Ishikawa (cell line): ENCODE measurements at regions not wholly inside any gene's neighbourhood (a gene's known extent, or its start where the extent isn't known, plus 50 kb on each side); places are given as distances from the start of the nearest gene placed in this dataset.

Experiments
- CEBPB ChIP-seq: IDR thresholded peaks from 2 replicates; pipeline ENCODE4 v1.6.1; 2012
- CREB1 ChIP-seq: IDR thresholded peaks from 2 replicates; pipeline ENCODE4 v1.6.1; 2012; ENCODE audit warnings: low read depth
- EGR1 ChIP-seq: IDR thresholded peaks from 2 replicates; pipeline ENCODE4 v1.6.1; 2012
- EP300 ChIP-seq: IDR thresholded peaks from 2 replicates; pipeline ENCODE4 v1.6.1; 2012; ENCODE audit warnings: borderline replicate concordance
- NFIC ChIP-seq: IDR thresholded peaks from 2 replicates; pipeline ENCODE4 v1.6.1; 2012
- RAD21 ChIP-seq: IDR thresholded peaks from 2 replicates; pipeline ENCODE4 v1.6.1; 2012; ENCODE audit warnings: low read depth
- TAF1 ChIP-seq: IDR thresholded peaks from 2 replicates; pipeline ENCODE4 v1.6.1; 2012; ENCODE audit warnings: low read depth, mild to moderate bottlenecking
- TCF12 ChIP-seq: IDR thresholded peaks from 2 replicates; pipeline ENCODE4 v1.6.1; 2012; ENCODE audit warnings: low read depth
- TEAD4 ChIP-seq: IDR thresholded peaks from 2 replicates; pipeline ENCODE4 v1.6.1; 2012
- YY1 ChIP-seq: IDR thresholded peaks from 2 replicates; pipeline ENCODE4 v1.6.1; 2012; ENCODE audit warnings: low read depth
- ZBTB7A ChIP-seq: IDR thresholded peaks from 2 replicates; pipeline ENCODE4 v1.6.1; 2012; ENCODE audit warnings: low read depth
- TF ChIP-seq, protein P1 (sequence below): IDR thresholded peaks from 2 replicates; pipeline ENCODE4 v1.6.1; 2012; ENCODE audit warnings: low read depth, mild to moderate bottlenecking
- TF ChIP-seq, protein P2 (sequence below): IDR thresholded peaks from 2 replicates; pipeline ENCODE4 v1.6.1; 2012

DNA sequence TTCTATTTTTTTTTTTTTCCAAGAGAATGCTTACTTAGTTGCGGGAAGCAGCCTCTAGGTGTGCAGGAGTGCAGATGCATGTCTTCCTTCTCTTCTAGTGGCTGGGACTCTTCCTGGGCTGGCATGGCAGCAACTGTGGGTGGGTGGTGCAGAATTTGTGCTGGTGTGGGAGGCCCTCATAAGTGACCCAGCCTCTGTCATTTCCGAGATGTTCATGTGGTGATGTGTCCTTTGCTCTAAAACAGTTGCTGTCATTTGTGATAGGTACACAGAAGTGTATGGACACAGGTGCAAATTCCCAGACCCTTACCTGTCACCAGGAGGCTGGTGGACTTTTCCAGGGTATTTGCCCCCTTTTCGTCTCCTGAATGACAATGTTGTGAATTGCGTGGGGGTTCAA is 367.7 kb downstream of the KCNRG start:
- TF ChIP-seq, protein P1, sequence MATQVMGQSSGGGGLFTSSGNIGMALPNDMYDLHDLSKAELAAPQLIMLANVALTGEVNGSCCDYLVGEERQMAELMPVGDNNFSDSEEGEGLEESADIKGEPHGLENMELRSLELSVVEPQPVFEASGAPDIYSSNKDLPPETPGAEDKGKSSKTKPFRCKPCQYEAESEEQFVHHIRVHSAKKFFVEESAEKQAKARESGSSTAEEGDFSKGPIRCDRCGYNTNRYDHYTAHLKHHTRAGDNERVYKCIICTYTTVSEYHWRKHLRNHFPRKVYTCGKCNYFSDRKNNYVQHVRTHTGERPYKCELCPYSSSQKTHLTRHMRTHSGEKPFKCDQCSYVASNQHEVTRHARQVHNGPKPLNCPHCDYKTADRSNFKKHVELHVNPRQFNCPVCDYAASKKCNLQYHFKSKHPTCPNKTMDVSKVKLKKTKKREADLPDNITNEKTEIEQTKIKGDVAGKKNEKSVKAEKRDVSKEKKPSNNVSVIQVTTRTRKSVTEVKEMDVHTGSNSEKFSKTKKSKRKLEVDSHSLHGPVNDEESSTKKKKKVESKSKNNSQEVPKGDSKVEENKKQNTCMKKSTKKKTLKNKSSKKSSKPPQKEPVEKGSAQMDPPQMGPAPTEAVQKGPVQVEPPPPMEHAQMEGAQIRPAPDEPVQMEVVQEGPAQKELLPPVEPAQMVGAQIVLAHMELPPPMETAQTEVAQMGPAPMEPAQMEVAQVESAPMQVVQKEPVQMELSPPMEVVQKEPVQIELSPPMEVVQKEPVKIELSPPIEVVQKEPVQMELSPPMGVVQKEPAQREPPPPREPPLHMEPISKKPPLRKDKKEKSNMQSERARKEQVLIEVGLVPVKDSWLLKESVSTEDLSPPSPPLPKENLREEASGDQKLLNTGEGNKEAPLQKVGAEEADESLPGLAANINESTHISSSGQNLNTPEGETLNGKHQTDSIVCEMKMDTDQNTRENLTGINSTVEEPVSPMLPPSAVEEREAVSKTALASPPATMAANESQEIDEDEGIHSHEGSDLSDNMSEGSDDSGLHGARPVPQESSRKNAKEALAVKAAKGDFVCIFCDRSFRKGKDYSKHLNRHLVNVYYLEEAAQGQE: no peak
- TF ChIP-seq, protein P2, sequence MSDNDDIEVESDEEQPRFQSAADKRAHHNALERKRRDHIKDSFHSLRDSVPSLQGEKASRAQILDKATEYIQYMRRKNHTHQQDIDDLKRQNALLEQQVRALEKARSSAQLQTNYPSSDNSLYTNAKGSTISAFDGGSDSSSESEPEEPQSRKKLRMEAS: no peak
- TF ChIP-seq NFIC (no peak), CEBPB (no peak), EP300 (no peak), TEAD4 (no peak), TAF1 (no peak), TCF12 (no peak), RAD21 (no peak), YY1 (no peak), ZBTB7A (no peak), CREB1 (no peak), EGR1 (no peak)
